ENCODE measurements at regions not wholly inside any gene's neighbourhood (a gene's known extent, or its start where the extent isn't known, plus 50 kb on each side); places are given as distances from the start of the nearest gene placed in this dataset.

GRCh38 chr5:23353286-23353685, 154.1 kb upstream of the PRDM9 start:
- no peak overlapping the region for H3K27ac ChIP-seq
- TF ChIP-seq CTCF (IDR thresholded peaks at IDR 0.05): no peak
- H3K4me1 ChIP-seq: no peaks in the 10 kb centered on the region
- DNase-seq (ENCODE audit: low spot score): no peak
- H3K4me3 ChIP-seq: no peak overlapping the region
- no peaks in the 10 kb centered on the region for H3K9me3 ChIP-seq
- no peaks in the 10 kb centered on the region for H3K36me3 ChIP-seq
- no peaks in the 10 kb centered on the region for H3K27me3 ChIP-seq

GRCh38 chr5:23352446-23352845, 155.0 kb upstream of the PRDM9 start:
- no peaks in the 10 kb centered on the region for H3K36me3 ChIP-seq
- DNase-seq (ENCODE audit: low spot score): no peak
- H3K4me3 ChIP-seq: no peak overlapping the region
- H3K27me3 ChIP-seq: no peaks in the 10 kb centered on the region
- H3K27ac ChIP-seq: no peak overlapping the region
- no peaks in the 10 kb centered on the region for H3K4me1 ChIP-seq
- H3K9me3 ChIP-seq: no peaks in the 10 kb centered on the region
- peak in 1 of 2 donors; percentile 61 for TF ChIP-seq CTCF (IDR thresholded peaks at IDR 0.05)

GRCh38 chr5:23343121-23343520, 164.3 kb upstream of the PRDM9 start:
- no peak for TF ChIP-seq CTCF (IDR thresholded peaks at IDR 0.05)
- Histone ChIP-seq H3K9me3 (no peaks in the 10 kb centered on the region), H3K4me1 (no peaks in the 10 kb centered on the region), H3K27me3 (no peaks in the 10 kb centered on the region), H3K36me3 (no peaks in the 10 kb centered on the region), H3K27ac (no peak overlapping the region), H3K4me3 (no peak overlapping the region)
- no peak for DNase-seq (ENCODE audit: low spot score)

- Histone ChIP-seq H3K27ac (no peak overlapping the region), H3K4me3 (no peak overlapping the region), H3K36me3 (no peaks in the 10 kb centered on the region), H3K27me3 (no peaks in the 10 kb centered on the region), H3K4me1 (no peaks in the 10 kb centered on the region), H3K9me3 (no peaks in the 10 kb centered on the region)
- TF ChIP-seq CTCF (IDR thresholded peaks at IDR 0.05): peak in 1 of 2 donors; percentile 13
- no peak for DNase-seq (ENCODE audit: low spot score)
Observed at GRCh38 chr5:23332650-23333251, 174.7 kb upstream of the PRDM9 start.

- no peak for TF ChIP-seq CTCF (IDR thresholded peaks at IDR 0.05)
- no peak overlapping the region for H3K27ac ChIP-seq
Observed at GRCh38 chr5:23330726-23331125, 176.7 kb upstream of the PRDM9 start.

GRCh38 chr5:23319901-23320300, 187.5 kb upstream of the PRDM9 start:
- no peaks in the 10 kb centered on the region for H3K27me3 ChIP-seq
- TF ChIP-seq CTCF (IDR thresholded peaks at IDR 0.05): no peak
- no peaks in the 10 kb centered on the region for H3K9me3 ChIP-seq
- no peak for DNase-seq (ENCODE audit: low spot score)
- H3K36me3 ChIP-seq: no peaks in the 10 kb centered on the region
- H3K4me3 ChIP-seq: no peak overlapping the region
- no peak overlapping the region for H3K27ac ChIP-seq
- H3K4me1 ChIP-seq: no peaks in the 10 kb centered on the region

More at GRCh38 chr5:23330726-23331125, 176.7 kb upstream of the PRDM9 start:
- Histone ChIP-seq H3K36me3 (no peaks in the 10 kb centered on the region), H3K27me3 (no peaks in the 10 kb centered on the region), H3K4me1 (no peaks in the 10 kb centered on the region), H3K9me3 (no peaks in the 10 kb centered on the region), H3K4me3 (no peak overlapping the region)
- no peak for DNase-seq (ENCODE audit: low spot score)
